ENCODE measurements at regions not wholly inside any gene's neighbourhood (a gene's known extent, or its start where the extent isn't known, plus 50 kb on each side); places are given as distances from the start of the nearest gene placed in this dataset.

GRCh38 chr5:63554191-63554590 is 408.1 kb downstream of the HTR1A start:
- intact Hi-C loops (cut with micrococcal nuclease; ENCODE audit: unreplicated experiment): no loop called here
- no peaks in the 10 kb centered on the region for H3K27me3 Mint-ChIP-seq (ENCODE audit: unreplicated experiment)
- DNase-seq: no peak
- no peak overlapping the region for H3K27ac Mint-ChIP-seq (ENCODE audit: unreplicated experiment)
- CTCF ChIA-PET: no interaction called here
- no TSS peak for BruUV-seq (replicated peaks)
- TF ChIP-seq, protein P1, sequence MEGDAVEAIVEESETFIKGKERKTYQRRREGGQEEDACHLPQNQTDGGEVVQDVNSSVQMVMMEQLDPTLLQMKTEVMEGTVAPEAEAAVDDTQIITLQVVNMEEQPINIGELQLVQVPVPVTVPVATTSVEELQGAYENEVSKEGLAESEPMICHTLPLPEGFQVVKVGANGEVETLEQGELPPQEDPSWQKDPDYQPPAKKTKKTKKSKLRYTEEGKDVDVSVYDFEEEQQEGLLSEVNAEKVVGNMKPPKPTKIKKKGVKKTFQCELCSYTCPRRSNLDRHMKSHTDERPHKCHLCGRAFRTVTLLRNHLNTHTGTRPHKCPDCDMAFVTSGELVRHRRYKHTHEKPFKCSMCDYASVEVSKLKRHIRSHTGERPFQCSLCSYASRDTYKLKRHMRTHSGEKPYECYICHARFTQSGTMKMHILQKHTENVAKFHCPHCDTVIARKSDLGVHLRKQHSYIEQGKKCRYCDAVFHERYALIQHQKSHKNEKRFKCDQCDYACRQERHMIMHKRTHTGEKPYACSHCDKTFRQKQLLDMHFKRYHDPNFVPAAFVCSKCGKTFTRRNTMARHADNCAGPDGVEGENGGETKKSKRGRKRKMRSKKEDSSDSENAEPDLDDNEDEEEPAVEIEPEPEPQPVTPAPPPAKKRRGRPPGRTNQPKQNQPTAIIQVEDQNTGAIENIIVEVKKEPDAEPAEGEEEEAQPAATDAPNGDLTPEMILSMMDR (IDR thresholded peaks at IDR 0.05; ENCODE audit: unreplicated experiment): no peak
- H3K36me3 Mint-ChIP-seq (ENCODE audit: insufficient read depth, unreplicated experiment): no peaks in the 10 kb centered on the region
- no peaks in the 10 kb centered on the region for H3K9me3 Mint-ChIP-seq (ENCODE audit: low read depth, unreplicated experiment)
- no peak overlapping the region for H3K4me3 Mint-ChIP-seq (ENCODE audit: low read depth, unreplicated experiment)
- H3K4me1 Mint-ChIP-seq (ENCODE audit: low read depth, unreplicated experiment): no peaks in the 10 kb centered on the region

DNA sequence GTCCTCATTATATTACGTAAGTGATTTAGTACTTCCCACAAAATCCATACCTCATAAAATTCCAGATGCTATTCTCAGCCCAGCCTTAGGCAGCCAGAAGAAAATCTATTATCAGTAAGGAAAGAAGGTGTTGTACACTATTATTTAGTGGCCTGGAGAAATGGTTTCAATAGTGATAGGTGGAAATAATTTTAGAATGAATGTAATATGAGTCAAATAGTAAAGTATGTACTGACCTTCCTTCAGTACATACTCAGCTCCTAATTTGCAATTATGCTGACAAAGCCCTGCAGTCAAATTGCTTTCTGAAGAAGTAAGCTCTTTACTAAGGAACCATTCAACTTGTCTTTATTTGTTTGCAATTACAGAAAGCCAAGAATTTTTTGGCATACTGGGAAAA is 409.2 kb downstream of the HTR1A start:
- no peak for DNase-seq
- no TSS peak for BruUV-seq (replicated peaks)
- Mint-ChIP-seq H3K4me3 (ENCODE audit: low read depth, unreplicated experiment) (no peak overlapping the region), H3K27me3 (ENCODE audit: unreplicated experiment) (no peaks in the 10 kb centered on the region), H3K4me1 (ENCODE audit: low read depth, unreplicated experiment) (no peaks in the 10 kb centered on the region), H3K9me3 (ENCODE audit: low read depth, unreplicated experiment) (no peaks in the 10 kb centered on the region), H3K27ac (ENCODE audit: unreplicated experiment) (no peak overlapping the region), H3K36me3 (ENCODE audit: insufficient read depth, unreplicated experiment) (no peaks in the 10 kb centered on the region)
- CTCF ChIA-PET: no interaction called here
- intact Hi-C loops (cut with micrococcal nuclease; ENCODE audit: unreplicated experiment): no loop called here
- TF ChIP-seq, protein P1 (IDR thresholded peaks at IDR 0.05; ENCODE audit: unreplicated experiment): no peak

GRCh38 chr5:63535840-63536602 is 426.2 kb downstream of the HTR1A start:
- H3K36me3 Mint-ChIP-seq (ENCODE audit: insufficient read depth, unreplicated experiment): no peaks in the 10 kb centered on the region
- BruUV-seq (replicated peaks): no TSS peak
- intact Hi-C loops (cut with micrococcal nuclease; ENCODE audit: unreplicated experiment): no loop called here
- H3K27me3 Mint-ChIP-seq (ENCODE audit: unreplicated experiment): no peaks in the 10 kb centered on the region
- H3K27ac Mint-ChIP-seq (ENCODE audit: unreplicated experiment): no peak overlapping the region
- H3K4me1 Mint-ChIP-seq (ENCODE audit: low read depth, unreplicated experiment): no peaks in the 10 kb centered on the region
- TF ChIP-seq, protein P1 (IDR thresholded peaks at IDR 0.05; ENCODE audit: unreplicated experiment): no peak
- no peak for DNase-seq
- CTCF ChIA-PET: no interaction called here
- H3K4me3 Mint-ChIP-seq (ENCODE audit: low read depth, unreplicated experiment): no peak overlapping the region
- peaks cover 5% of the 10 kb centered on the region for H3K9me3 Mint-ChIP-seq (ENCODE audit: low read depth, unreplicated experiment)

- intact Hi-C loops (cut with micrococcal nuclease; ENCODE audit: unreplicated experiment): no loop called here
- CTCF ChIA-PET: no interaction called here
- BruUV-seq (replicated peaks): no TSS peak
- no peaks in the 10 kb centered on the region for H3K36me3 Mint-ChIP-seq (ENCODE audit: insufficient read depth, unreplicated experiment)
- H3K4me1 Mint-ChIP-seq (ENCODE audit: low read depth, unreplicated experiment): no peaks in the 10 kb centered on the region
- H3K4me3 Mint-ChIP-seq (ENCODE audit: low read depth, unreplicated experiment): no peak overlapping the region
- peaks cover 6% of the 10 kb centered on the region for H3K9me3 Mint-ChIP-seq (ENCODE audit: low read depth, unreplicated experiment)
- no peaks in the 10 kb centered on the region for H3K27me3 Mint-ChIP-seq (ENCODE audit: unreplicated experiment)
- TF ChIP-seq, protein P1 (IDR thresholded peaks at IDR 0.05; ENCODE audit: unreplicated experiment): no peak
- DNase-seq: no peak
- H3K27ac Mint-ChIP-seq (ENCODE audit: unreplicated experiment): no peak overlapping the region
Measured at GRCh38 chr5:63524281-63524680, 438.0 kb downstream of the HTR1A start.

All from Calu3 (cell line).